NCI-H2171 (cell line): ENCODE measurements at regions not wholly inside any gene's neighbourhood (a gene's known extent, or its start where the extent isn't known, plus 50 kb on each side); places are given as distances from the start of the nearest gene placed in this dataset.

Source experiments
- DNase-seq: peaks from one replicate; lab custom pipeline; 2025; lab: John Stamatoyannopoulos, UW

GRCh38 chr19:31709476-31709875 is 360.2 kb upstream of the TSHZ3 start:
- no peak for DNase-seq

GRCh38 chr19:31715249-31715945 is 366.2 kb upstream of the TSHZ3 start:
- no peak for DNase-seq

- no peak for DNase-seq
Measured at GRCh38 chr19:31716826-31717225, 367.6 kb upstream of the TSHZ3 start.

- no peak for DNase-seq
Measured at GRCh38 chr19:31717269-31717923, 368.2 kb upstream of the TSHZ3 start.

- no peak for DNase-seq
Measured at GRCh38 chr19:31718032-31718431, 368.8 kb upstream of the TSHZ3 start.

- DNase-seq: no peak
Measured at GRCh38 chr19:31718898-31719297, 369.7 kb upstream of the TSHZ3 start.

GRCh38 chr19:31723101-31723500 is 373.9 kb upstream of the TSHZ3 start:
- no peak for DNase-seq

- no peak for DNase-seq
Measured at GRCh38 chr19:31725051-31725450, 375.8 kb upstream of the TSHZ3 start.

GRCh38 chr19:31727536-31727935 is 378.3 kb upstream of the TSHZ3 start:
- no peak for DNase-seq

- DNase-seq: no peak
Measured at GRCh38 chr19:31730270-31730669, 381.0 kb upstream of the TSHZ3 start.

- no peak for DNase-seq
Measured at GRCh38 chr19:31733591-31733990, 384.4 kb upstream of the TSHZ3 start.

- DNase-seq: no peak
Measured at GRCh38 chr19:31742249-31742648, 393.0 kb upstream of the TSHZ3 start.

- DNase-seq: no peak
Measured at GRCh38 chr19:31745731-31746130, 396.5 kb upstream of the TSHZ3 start.

- no peak for DNase-seq
Measured at GRCh38 chr19:31749231-31749630, 400.0 kb upstream of the TSHZ3 start.

- no peak for DNase-seq
Measured at GRCh38 chr19:31759359-31759758, 410.1 kb upstream of the TSHZ3 start.

GRCh38 chr19:31761281-31761913 is 412.2 kb upstream of the TSHZ3 start:
- no peak for DNase-seq

- no peak for DNase-seq
Measured at GRCh38 chr19:31770223-31770622, 421.0 kb upstream of the TSHZ3 start.

GRCh38 chr19:31772915-31773314 is 423.7 kb upstream of the TSHZ3 start:
- DNase-seq: no peak

- no peak for DNase-seq
Measured at GRCh38 chr19:31781542-31781941, 432.3 kb upstream of the TSHZ3 start.

- no peak for DNase-seq
Measured at GRCh38 chr19:31783592-31783991, 434.4 kb upstream of the TSHZ3 start.

- DNase-seq: no peak
Measured at GRCh38 chr19:31784671-31785101, 435.4 kb upstream of the TSHZ3 start.

- no peak for DNase-seq
Measured at GRCh38 chr19:31801611-31802010, 452.4 kb upstream of the TSHZ3 start.

GRCh38 chr19:31803835-31804446 is 454.7 kb upstream of the TSHZ3 start:
- no peak for DNase-seq
